Activated CD4-positive, alpha-beta T cell treated with anti-CD3 and anti-CD28 coated beads for 1 hour (primary cell): ENCODE measurements at regions not wholly inside any gene's neighbourhood (a gene's known extent, or its start where the extent isn't known, plus 50 kb on each side); places are given as distances from the start of the nearest gene placed in this dataset.
A peak's percentile ranks its signal among the peaks of the same experiment; 100 is the strongest.
"Not testable (repeated sequence)": the region's sequence is repeated elsewhere in the genome, so short reads cannot be mapped to it uniquely, and the experiment has no call there.

Source experiments
- DNase-seq: peaks from one replicate; pipeline ENCODE4 v3.0.0-alpha.2; 2020

GRCh38 chr10:46749470-46749869 lies 161.8 kb upstream of the PTPN20 start:
- not testable (repeated sequence) for DNase-seq

DNA sequence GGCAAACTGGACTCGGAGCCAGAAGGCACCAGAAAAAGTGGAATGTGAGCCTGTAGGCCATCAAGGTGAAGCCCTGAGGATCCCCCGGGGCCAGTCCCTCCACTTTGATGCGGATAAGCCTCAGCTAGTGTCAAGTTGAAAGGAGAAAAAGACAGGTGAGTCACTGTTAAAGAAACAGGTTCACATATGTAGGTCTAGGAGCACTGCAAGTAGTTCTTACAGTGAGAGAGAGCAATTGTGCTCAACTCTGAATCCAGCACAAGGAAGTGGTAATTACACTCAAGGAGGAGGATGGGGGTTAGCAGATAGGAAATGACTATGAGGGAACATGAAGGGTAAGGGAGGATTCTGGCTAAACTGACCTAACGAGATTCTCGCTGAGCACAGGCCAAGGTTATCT lies 157.5 kb upstream of the PTPN20 start:
- DNase-seq = not testable (repeated sequence)

GRCh38 chr10:46761471-46761870 lies 149.8 kb upstream of the PTPN20 start:
- not testable (repeated sequence) for DNase-seq

DNA sequence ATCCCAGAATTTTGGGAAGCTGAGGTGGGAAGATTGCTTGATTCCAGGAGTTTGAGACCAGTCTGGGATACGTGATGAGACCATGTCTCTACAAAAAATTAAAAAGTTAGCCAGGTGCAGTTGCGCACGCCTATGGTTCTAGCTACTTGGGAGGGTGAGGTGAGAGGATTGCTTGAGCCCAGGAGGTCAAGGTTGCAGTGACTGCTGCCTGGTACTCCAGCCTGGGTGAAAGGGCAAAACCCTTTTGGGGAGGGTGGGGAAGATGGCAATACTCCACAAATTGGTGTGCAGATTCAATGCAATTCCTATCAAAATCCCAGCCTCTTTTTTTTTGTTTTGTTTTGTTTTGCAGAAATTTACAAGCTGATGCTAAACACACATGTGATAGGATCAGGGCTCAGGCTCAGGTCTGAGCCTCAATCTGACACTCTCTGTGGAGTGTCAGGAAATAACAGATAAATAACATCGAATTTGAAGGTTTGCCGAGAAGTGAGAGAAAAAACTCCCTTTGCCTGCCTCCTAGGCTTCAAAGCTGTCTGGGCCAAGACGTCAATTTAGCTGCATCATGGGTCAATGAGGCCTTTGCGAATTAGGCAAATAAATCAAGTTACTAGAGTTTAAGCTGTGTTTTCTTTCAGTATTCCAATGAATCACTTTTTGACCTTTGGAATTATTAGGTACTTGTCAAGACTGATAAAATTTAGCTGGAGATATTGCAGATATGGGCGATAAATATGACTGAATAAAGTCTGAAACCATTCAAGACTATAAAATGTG lies 142.5 kb upstream of the PTPN20 start:
- DNase-seq = not testable (repeated sequence)

DNA sequence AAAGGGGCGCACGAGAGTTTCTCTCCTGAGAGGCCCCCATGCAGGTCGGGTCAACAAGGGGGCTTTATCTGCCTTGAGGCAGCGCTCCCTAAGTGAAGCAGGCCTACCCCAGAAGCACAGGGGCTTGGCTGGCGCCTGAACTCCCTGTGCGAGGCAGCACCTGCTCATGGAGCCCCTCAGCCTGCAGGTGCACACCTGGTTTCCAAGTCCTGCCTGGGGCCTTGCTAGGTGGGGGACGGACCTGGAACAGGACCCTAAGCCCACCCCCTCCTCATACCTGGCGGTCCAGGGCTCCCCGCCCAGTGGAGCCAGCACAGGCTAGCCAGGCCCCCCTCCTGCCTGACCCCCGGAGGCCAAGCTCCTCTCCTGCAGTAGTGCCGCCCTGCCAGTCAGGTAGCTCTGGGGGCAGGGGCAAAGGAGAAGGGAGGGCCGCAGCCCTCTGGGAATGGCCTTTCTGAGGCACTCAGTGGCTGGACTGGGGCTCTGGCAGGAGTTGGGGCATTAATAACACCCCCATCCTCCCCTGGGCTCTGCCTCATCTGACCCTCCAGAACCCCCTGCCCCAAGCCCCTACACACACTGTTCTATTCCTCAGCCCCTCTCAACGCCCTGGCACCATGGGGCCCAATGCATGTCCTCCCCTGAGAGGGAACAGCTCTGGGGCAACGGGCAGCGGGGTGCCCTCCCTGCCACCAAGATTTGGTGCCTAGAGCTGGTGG lies 137.9 kb upstream of the PTPN20 start:
- DNase-seq = not testable (repeated sequence)

DNA sequence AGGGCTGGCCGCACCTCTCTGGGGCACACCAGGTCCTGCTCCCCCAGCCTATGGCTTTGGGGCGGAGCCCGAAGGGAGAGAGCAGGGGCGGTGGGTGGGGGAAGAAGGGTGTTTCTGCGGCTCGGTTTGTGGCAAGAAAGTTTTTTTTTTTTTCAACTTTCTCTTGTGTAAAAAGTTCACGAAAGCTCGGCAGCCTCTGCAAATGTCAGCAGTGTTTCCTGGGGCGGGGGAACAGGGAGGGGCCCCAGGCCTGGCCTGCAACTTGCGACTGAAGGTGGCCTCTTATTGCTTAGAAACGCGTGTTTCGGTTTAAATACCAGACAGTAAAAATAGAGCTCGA lies 137.4 kb upstream of the PTPN20 start:
- DNase-seq = not testable (repeated sequence)

DNA sequence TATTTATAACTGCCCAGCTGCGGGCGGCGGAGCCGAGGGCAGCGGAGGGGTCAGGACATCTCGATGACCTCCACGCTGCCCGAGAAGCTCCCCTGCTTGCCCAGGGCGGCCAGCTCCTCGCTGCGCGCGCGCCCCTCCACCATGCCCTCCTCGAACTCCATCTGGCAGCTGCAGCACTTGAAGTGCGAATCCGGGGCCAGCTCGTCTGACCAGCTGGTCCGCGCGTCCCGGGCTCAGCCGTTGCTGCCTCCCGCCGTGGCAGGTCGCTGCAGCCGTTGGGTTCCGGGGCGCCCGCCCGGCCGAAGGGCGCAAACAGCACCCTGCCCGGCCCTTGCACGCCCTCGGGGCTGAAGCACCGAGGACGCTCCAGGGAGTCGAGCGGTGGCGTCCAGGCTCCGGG lies 136.9 kb upstream of the PTPN20 start:
- DNase-seq = not testable (repeated sequence)

- not testable (repeated sequence) for DNase-seq
Observed at GRCh38 chr10:46774945-46775667, 136.1 kb upstream of the PTPN20 start.

- DNase-seq = not testable (repeated sequence)
Observed at GRCh38 chr10:46775668-46776059, 135.6 kb upstream of the PTPN20 start.

DNA sequence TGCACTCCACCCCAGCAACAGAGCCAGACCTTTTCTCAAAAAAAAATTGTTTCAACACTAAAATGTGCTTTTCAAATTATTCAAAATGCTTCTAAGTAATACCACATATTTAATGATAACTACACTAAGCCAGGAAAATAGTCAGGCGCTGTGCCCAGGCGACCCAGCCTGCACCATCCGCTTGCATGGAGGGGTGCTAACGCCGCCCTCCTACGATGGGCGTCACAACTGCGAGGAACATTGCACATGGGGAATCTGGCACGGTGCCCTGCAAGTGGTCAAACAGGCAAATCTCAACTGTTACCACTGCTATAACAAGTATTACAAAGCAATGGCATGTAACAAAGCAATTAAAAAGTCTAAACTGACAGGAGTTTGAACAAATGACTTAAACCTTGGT lies 131.7 kb upstream of the PTPN20 start:
- DNase-seq = not testable (repeated sequence)

DNA sequence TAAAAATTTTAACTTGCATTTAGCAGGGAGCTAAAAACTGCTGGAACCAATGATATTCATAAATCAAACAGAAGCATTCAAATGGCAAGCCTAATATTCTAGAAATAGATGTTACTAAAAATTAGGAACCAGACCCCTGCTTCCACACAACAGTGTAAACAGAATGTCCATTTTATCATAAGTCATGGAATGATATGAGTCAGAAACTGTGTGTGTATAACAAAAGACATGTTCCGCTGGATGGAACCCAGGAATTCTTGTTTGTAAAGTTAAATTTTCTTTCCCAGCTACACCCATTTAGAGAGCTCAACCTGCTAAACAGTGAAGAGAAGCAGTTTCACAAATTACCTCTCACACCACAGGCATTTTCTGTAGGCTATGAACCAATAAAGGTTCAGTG lies 131.1 kb upstream of the PTPN20 start:
- not testable (repeated sequence) for DNase-seq

DNA sequence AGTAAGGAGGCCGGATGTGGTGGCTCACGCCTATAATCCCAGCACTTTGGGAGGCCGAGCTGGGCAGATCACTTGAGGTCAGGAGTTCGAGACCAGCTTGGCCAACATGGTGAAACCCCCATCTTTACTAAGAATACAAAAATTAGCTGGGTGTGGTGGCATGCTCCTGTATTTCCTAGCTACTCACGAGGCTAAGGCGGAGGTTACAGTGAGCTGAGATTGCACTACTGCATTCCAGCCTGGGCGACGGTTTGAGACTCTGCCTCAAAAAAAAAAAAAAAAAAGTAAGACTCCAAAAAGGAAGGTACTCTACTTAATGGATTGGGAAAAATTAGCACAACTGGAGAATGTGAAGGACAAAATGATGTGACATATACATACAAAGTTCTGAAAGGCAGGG lies 130.2 kb upstream of the PTPN20 start:
- DNase-seq = not testable (repeated sequence)

GRCh38 chr10:46782001-46782874 lies 129.0 kb upstream of the PTPN20 start:
- DNase-seq = not testable (repeated sequence)

GRCh38 chr10:46784665-46785064 lies 126.6 kb upstream of the PTPN20 start:
- not testable (repeated sequence) for DNase-seq

GRCh38 chr10:46786125-46786517 lies 125.1 kb upstream of the PTPN20 start:
- not testable (repeated sequence) for DNase-seq

- DNase-seq = peak; percentile 23
Observed at GRCh38 chr10:46786518-46787320, 124.5 kb upstream of the PTPN20 start.

DNA sequence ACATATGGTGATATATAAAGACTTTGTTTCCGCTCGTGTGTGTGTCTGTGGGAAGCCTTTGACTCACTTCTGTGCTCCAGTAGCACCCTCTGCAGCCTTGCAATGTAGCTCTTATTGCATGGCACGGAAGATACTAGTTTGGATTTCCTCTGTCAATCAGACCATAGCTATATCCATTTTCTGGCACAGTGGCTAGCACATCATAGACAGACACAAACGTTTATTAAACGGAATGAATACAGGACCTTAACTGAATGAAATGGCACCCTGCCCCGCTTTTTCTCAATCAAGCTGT lies 124.0 kb upstream of the PTPN20 start:
- no peak for DNase-seq

DNA sequence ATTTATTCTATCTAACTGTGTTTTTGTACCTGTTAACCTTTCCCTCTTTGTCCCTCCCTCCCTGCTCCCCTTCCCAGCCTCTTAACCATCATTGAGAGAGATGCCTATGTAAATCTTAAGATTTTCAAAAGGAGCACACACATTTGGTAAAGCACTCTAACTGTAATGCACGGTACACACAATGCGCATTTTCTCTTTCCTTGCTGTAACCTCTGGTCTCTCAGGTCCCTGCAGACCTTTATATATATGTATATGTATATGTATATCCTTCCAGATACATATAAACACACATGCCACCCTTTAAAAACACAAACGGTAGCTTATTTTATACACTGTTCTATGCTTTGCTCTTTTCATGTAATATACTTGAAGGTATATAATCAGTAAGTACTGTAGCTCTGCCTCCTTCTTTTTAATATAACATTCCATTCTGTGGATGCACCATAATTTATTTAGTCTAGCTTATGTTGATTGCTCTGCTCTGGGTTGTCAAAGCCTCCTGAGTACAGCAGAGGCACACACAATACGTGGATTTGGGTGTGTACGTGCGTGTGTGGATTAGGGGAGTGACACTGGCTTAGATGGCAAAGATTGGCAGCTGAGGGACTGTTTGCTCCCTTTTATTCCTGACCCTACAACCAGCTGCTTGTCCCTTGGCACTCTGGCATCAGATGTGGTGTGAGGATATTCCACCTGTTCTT lies 118.4 kb upstream of the PTPN20 start:
- not testable (repeated sequence) for DNase-seq

GRCh38 chr10:46796351-46796750 lies 114.9 kb upstream of the PTPN20 start:
- DNase-seq = not testable (repeated sequence)

- DNase-seq = not testable (repeated sequence)
Observed at GRCh38 chr10:46802010-46802409, 109.2 kb upstream of the PTPN20 start.

DNA sequence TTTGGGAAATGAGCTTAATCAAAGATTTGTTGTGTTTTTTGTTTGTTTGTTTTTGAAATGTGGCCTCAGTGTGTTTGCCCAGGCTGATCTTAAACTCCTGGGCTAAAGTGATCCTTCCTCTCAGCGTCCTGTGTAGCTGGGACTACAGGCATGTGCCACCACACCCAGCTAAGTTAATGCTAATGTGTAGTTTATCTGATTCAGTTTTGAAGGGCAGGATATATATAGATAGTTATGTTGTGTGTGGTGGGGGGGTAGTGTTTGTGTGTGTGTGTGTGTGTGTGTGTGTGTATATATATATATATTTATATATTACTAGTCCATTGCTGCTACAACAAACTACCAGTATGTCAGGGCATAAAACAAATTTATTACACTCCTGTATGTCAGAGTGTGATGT lies 108.1 kb upstream of the PTPN20 start:
- DNase-seq = not testable (repeated sequence)
